ENCODE measurements at regions not wholly inside any gene's neighbourhood (a gene's known extent, or its start where the extent isn't known, plus 50 kb on each side); places are given as distances from the start of the nearest gene placed in this dataset.

- Mint-ChIP-seq H3K27ac (no peak overlapping the region), H3K4me1 (no peaks in the 10 kb centered on the region), H3K9me3 (peaks cover 36% of the 10 kb centered on the region), H3K4me3 (no peak overlapping the region), H3K27me3 (ENCODE audit: low read depth) (no peaks in the 10 kb centered on the region), H3K36me3 (peaks cover 12% of the 10 kb centered on the region)
- ChIA-PET CTCF (no interaction called here), POLR2A (no interaction called here)
- no peak for DNase-seq (ENCODE audit: low spot score)
- no peak for ATAC-seq
- TF ChIP-seq ETV6 (CRISPR knock-in tag; IDR thresholded peaks at IDR 0.05) (no peak), CDX4 (CRISPR knock-in tag; IDR thresholded peaks at IDR 0.05; ENCODE audit: borderline replicate concordance) (no peak), ELF4 (CRISPR knock-in tag; IDR thresholded peaks at IDR 0.05; ENCODE audit: low read depth) (no peak), MXD4 (CRISPR knock-in tag; IDR thresholded peaks at IDR 0.05; ENCODE audit: borderline replicate concordance) (no peak), NFATC4 (CRISPR knock-in tag; IDR thresholded peaks at IDR 0.05) (no peak)
- TF ChIP-seq, protein P1, sequence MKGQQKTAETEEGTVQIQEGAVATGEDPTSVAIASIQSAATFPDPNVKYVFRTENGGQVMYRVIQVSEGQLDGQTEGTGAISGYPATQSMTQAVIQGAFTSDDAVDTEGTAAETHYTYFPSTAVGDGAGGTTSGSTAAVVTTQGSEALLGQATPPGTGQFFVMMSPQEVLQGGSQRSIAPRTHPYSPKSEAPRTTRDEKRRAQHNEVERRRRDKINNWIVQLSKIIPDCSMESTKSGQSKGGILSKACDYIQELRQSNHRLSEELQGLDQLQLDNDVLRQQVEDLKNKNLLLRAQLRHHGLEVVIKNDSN (CRISPR knock-in tag; IDR thresholded peaks at IDR 0.05), result no peak
These were observed 178.2 kb upstream of the SOX9 start for GRCh38 chr17:71942626-71943025.

DNA sequence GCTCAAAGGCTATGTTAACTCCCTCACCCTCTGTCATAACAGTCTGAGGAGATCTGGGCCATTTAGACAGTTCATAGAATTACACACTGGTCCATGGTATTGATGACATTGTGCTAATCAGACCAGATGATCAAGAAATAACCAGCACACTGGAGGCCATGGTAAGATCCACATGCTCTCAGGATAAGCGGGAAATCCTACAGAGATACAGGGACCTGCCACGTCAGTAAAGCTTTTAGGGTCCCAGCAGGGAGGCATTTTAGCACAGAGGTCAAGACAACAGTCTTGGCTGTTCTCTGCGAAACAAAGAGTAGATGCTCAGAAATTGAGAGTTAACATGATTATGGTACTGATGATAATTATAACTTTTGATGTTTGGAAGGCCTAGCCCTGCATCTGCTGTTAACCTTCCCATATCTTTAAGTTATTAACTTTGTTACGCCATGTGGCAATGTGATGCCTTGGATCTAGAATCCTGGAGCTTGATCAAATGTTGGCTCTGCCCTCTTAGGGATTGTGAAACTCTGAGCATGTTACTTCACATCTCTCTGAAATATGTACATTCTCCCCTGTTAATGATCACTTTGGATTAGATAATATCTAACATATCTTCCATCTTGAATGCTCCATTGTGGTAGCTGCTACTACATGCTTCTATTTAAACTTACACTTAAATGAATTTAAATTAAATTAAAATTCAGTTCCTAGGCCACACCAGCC, 172.0 kb upstream of the SOX9 start:
- Mint-ChIP-seq H3K9me3 (peaks cover 31% of the 10 kb centered on the region), H3K4me1 (no peaks in the 10 kb centered on the region), H3K27me3 (ENCODE audit: low read depth) (no peaks in the 10 kb centered on the region), H3K36me3 (peaks cover 10% of the 10 kb centered on the region), H3K27ac (no peak overlapping the region), H3K4me3 (no peak overlapping the region)
- ChIA-PET POLR2A (no interaction called here), CTCF (no interaction called here)
- ATAC-seq (no peak), DNase-seq (ENCODE audit: low spot score) (no peak)
- TF ChIP-seq ZNF425 (CRISPR knock-in tag; conservative IDR thresholded peaks at IDR 0.05) (no peak), MXD4 (CRISPR knock-in tag; IDR thresholded peaks at IDR 0.05; ENCODE audit: borderline replicate concordance) (no peak), NFYB (CRISPR knock-in tag; conservative IDR thresholded peaks at IDR 0.05; ENCODE audit: low read depth) (no peak), ZNF423 (CRISPR knock-in tag; IDR thresholded peaks at IDR 0.05) (no peak), ZBTB21 (CRISPR knock-in tag; IDR thresholded peaks at IDR 0.05; ENCODE audit: borderline replicate concordance) (no peak), IRF2 (CRISPR knock-in tag; IDR thresholded peaks at IDR 0.05; ENCODE audit: borderline replicate concordance, low read depth) (no peak), ZNF671 (CRISPR knock-in tag; IDR thresholded peaks at IDR 0.05) (no peak), ZNF219 (CRISPR knock-in tag; IDR thresholded peaks at IDR 0.05; ENCODE audit: borderline replicate concordance) (no peak), RELA (CRISPR knock-in tag; IDR thresholded peaks at IDR 0.05; ENCODE audit: borderline replicate concordance) (no peak), GTF2I (CRISPR knock-in tag; conservative IDR thresholded peaks at IDR 0.05) (no peak), OVOL2 (CRISPR knock-in tag; IDR thresholded peaks at IDR 0.05; ENCODE audit: borderline replicate concordance) (no peak), PRDM15 (CRISPR knock-in tag; IDR thresholded peaks at IDR 0.05) (no peak)
- TF ChIP-seq, protein P2, sequence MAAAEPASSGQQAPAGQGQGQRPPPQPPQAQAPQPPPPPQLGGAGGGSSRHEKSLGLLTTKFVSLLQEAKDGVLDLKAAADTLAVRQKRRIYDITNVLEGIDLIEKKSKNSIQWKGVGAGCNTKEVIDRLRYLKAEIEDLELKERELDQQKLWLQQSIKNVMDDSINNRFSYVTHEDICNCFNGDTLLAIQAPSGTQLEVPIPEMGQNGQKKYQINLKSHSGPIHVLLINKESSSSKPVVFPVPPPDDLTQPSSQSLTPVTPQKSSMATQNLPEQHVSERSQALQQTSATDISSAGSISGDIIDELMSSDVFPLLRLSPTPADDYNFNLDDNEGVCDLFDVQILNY (CRISPR knock-in tag; IDR thresholded peaks at IDR 0.05), result no peak
- TF ChIP-seq, protein P3, sequence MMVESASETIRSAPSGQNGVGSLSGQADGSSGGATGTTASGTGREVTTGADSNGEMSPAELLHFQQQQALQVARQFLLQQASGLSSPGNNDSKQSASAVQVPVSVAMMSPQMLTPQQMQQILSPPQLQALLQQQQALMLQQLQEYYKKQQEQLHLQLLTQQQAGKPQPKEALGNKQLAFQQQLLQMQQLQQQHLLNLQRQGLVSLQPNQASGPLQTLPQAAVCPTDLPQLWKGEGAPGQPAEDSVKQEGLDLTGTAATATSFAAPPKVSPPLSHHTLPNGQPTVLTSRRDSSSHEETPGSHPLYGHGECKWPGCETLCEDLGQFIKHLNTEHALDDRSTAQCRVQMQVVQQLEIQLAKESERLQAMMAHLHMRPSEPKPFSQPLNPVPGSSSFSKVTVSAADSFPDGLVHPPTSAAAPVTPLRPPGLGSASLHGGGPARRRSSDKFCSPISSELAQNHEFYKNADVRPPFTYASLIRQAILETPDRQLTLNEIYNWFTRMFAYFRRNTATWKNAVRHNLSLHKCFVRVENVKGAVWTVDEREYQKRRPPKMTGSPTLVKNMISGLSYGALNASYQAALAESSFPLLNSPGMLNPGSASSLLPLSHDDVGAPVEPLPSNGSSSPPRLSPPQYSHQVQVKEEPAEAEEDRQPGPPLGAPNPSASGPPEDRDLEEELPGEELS (CRISPR knock-in tag; IDR thresholded peaks at IDR 0.05), result no peak
- TF ChIP-seq, protein P4, sequence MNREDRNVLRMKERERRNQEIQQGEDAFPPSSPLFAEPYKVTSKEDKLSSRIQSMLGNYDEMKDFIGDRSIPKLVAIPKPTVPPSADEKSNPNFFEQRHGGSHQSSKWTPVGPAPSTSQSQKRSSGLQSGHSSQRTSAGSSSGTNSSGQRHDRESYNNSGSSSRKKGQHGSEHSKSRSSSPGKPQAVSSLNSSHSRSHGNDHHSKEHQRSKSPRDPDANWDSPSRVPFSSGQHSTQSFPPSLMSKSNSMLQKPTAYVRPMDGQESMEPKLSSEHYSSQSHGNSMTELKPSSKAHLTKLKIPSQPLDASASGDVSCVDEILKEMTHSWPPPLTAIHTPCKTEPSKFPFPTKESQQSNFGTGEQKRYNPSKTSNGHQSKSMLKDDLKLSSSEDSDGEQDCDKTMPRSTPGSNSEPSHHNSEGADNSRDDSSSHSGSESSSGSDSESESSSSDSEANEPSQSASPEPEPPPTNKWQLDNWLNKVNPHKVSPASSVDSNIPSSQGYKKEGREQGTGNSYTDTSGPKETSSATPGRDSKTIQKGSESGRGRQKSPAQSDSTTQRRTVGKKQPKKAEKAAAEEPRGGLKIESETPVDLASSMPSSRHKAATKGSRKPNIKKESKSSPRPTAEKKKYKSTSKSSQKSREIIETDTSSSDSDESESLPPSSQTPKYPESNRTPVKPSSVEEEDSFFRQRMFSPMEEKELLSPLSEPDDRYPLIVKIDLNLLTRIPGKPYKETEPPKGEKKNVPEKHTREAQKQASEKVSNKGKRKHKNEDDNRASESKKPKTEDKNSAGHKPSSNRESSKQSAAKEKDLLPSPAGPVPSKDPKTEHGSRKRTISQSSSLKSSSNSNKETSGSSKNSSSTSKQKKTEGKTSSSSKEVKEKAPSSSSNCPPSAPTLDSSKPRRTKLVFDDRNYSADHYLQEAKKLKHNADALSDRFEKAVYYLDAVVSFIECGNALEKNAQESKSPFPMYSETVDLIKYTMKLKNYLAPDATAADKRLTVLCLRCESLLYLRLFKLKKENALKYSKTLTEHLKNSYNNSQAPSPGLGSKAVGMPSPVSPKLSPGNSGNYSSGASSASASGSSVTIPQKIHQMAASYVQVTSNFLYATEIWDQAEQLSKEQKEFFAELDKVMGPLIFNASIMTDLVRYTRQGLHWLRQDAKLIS (CRISPR knock-in tag; IDR thresholded peaks at IDR 0.05; ENCODE audit: borderline replicate concordance), result no peak
